Endothelial cell (in vitro differentiated cells): ENCODE measurements at regions not wholly inside any gene's neighbourhood (a gene's known extent, or its start where the extent isn't known, plus 50 kb on each side); places are given as distances from the start of the nearest gene placed in this dataset.

Source experiments
- DNase-seq: peaks from one replicate; pipeline ENCODE4 v3.0.0; 2021; ENCODE audit warnings: low spot score
- H3K27ac Mint-ChIP-seq: one replicate; pipeline ENCODE4 v1.8.0; 2021; ENCODE audit warnings: mixed read lengths, inconsistent platforms; ENCODE audit not compliant: unreplicated experiment
- H3K27me3 Mint-ChIP-seq: one replicate; pipeline ENCODE4 v1.8.0; 2021; ENCODE audit warnings: mild to moderate bottlenecking, moderate library complexity, mixed read lengths, inconsistent platforms; ENCODE audit not compliant: unreplicated experiment
- H3K36me3 Mint-ChIP-seq: one replicate; pipeline ENCODE4 v1.8.0; 2021; ENCODE audit warnings: mild to moderate bottlenecking, low read depth, mixed read lengths, inconsistent platforms; ENCODE audit not compliant: unreplicated experiment
- H3K4me1 Mint-ChIP-seq: one replicate; pipeline ENCODE4 v1.8.0; 2021; ENCODE audit warnings: mild to moderate bottlenecking, mixed read lengths, inconsistent platforms; ENCODE audit not compliant: unreplicated experiment
- H3K4me3 Mint-ChIP-seq: one replicate; pipeline ENCODE4 v1.8.0; 2021; ENCODE audit warnings: mild to moderate bottlenecking, mixed read lengths, inconsistent platforms; ENCODE audit not compliant: unreplicated experiment
- H3K9me3 Mint-ChIP-seq: one replicate; pipeline ENCODE4 v1.8.0; 2021; ENCODE audit warnings: mixed read lengths, inconsistent platforms; ENCODE audit not compliant: unreplicated experiment
- CTCF ChIP-seq: fragments of 200-600 bp; sonication (generic); IDR thresholded peaks from one replicate; pipeline ENCODE4 v1.5.0; 2021; ENCODE audit warnings: antibody characterized with exemption; ENCODE audit not compliant: unreplicated experiment

- Mint-ChIP-seq H3K4me3 (no peak overlapping the region), H3K9me3 (no peaks in the 10 kb centered on the region), H3K27me3 (no peaks in the 10 kb centered on the region), H3K36me3 (no peaks in the 10 kb centered on the region), H3K27ac (no peak overlapping the region), H3K4me1 (no peaks in the 10 kb centered on the region)
- no peak for DNase-seq
- no peak for TF ChIP-seq CTCF
These were observed 135.8 kb upstream of the PBX1 start for GRCh38 chr1:164423136-164423535.

GRCh38 chr1:164433141-164433817 is 125.7 kb upstream of the PBX1 start:
- Mint-ChIP-seq H3K4me3 (no peak overlapping the region), H3K27ac (no peak overlapping the region), H3K27me3 (no peaks in the 10 kb centered on the region), H3K9me3 (no peaks in the 10 kb centered on the region), H3K4me1 (no peaks in the 10 kb centered on the region), H3K36me3 (no peaks in the 10 kb centered on the region)
- no peak for DNase-seq
- TF ChIP-seq CTCF: no peak

GRCh38 chr1:164433818-164434170 is 125.2 kb upstream of the PBX1 start:
- no peak for DNase-seq
- H3K4me3 Mint-ChIP-seq: no peak overlapping the region
- TF ChIP-seq CTCF: no peak
- no peaks in the 10 kb centered on the region for H3K36me3 Mint-ChIP-seq
- no peaks in the 10 kb centered on the region for H3K9me3 Mint-ChIP-seq
- H3K4me1 Mint-ChIP-seq: no peaks in the 10 kb centered on the region
- H3K27me3 Mint-ChIP-seq: no peaks in the 10 kb centered on the region
- H3K27ac Mint-ChIP-seq: no peak overlapping the region

GRCh38 chr1:164440232-164440631 is 118.8 kb upstream of the PBX1 start:
- H3K36me3 Mint-ChIP-seq: no peaks in the 10 kb centered on the region
- H3K4me3 Mint-ChIP-seq: no peak overlapping the region
- H3K4me1 Mint-ChIP-seq: no peaks in the 10 kb centered on the region
- no peaks in the 10 kb centered on the region for H3K27me3 Mint-ChIP-seq
- no peak for TF ChIP-seq CTCF
- no peak for DNase-seq
- no peak overlapping the region for H3K27ac Mint-ChIP-seq
- H3K9me3 Mint-ChIP-seq: no peaks in the 10 kb centered on the region

GRCh38 chr1:164443166-164443565 is 115.8 kb upstream of the PBX1 start:
- Mint-ChIP-seq H3K4me3 (no peak overlapping the region), H3K27me3 (no peaks in the 10 kb centered on the region), H3K27ac (no peak overlapping the region), H3K36me3 (no peaks in the 10 kb centered on the region), H3K4me1 (no peaks in the 10 kb centered on the region), H3K9me3 (no peaks in the 10 kb centered on the region)
- no peak for DNase-seq
- no peak for TF ChIP-seq CTCF
